GM12892 (cell line): ENCODE measurements at regions not wholly inside any gene's neighbourhood (a gene's known extent, or its start where the extent isn't known, plus 50 kb on each side); places are given as distances from the start of the nearest gene placed in this dataset.

Experiments used
- DNase-seq: peaks from one replicate; pipeline ENCODE4 v3.0.0; 2011; ENCODE audit not compliant: insufficient read length
- FAIRE-seq: peaks from 2 replicates; lab custom pipeline; 2011; peaks lifted over from hg19 to GRCh38; lab: Jason Lieb, UNC
- POLR2A ChIP-seq: IDR thresholded peaks from 2 replicates; pipeline ENCODE4 v1.6.1; 2011; ENCODE audit warnings: low read depth, low read length, control low read depth
- POLR2AphosphoS5 ChIP-seq: IDR thresholded peaks from 2 replicates; pipeline ENCODE4 v1.6.1; 2011; ENCODE audit warnings: low read depth, low read length, control low read depth
- TAF1 ChIP-seq: IDR thresholded peaks from 2 replicates; pipeline ENCODE4 v1.6.1; 2011; ENCODE audit warnings: low read depth, mild to moderate bottlenecking, control low read depth, low read length, borderline replicate concordance

GRCh38 chr6:44630125-44631028 lies 242.9 kb downstream of the CDC5L start:
- peak; percentile 28 for DNase-seq
- no peak for FAIRE-seq
- TF ChIP-seq POLR2A (no peak), POLR2AphosphoS5 (no peak), TAF1 (no peak)

- no peak for FAIRE-seq
- TF ChIP-seq POLR2AphosphoS5, result no peak
- TF ChIP-seq TAF1, result no peak
- TF ChIP-seq POLR2A, result no peak
Measured at GRCh38 chr6:44631968-44632367, 244.5 kb downstream of the CDC5L start.

GRCh38 chr6:44634321-44634720 lies 246.8 kb downstream of the CDC5L start:
- FAIRE-seq, result no peak
- DNase-seq, result no peak
- TF ChIP-seq TAF1 (no peak), POLR2A (no peak), POLR2AphosphoS5 (no peak)

More at GRCh38 chr6:44631968-44632367, 244.5 kb downstream of the CDC5L start:
- DNase-seq, result no peak

GRCh38 chr6:44635486-44635885 lies 248.0 kb downstream of the CDC5L start:
- TF ChIP-seq POLR2A, result no peak
- TF ChIP-seq POLR2AphosphoS5, result no peak
- TF ChIP-seq TAF1, result no peak
- no peak for FAIRE-seq
- no peak for DNase-seq

- FAIRE-seq, result no peak
- no peak for TF ChIP-seq TAF1
- TF ChIP-seq POLR2AphosphoS5, result no peak
- no peak for TF ChIP-seq POLR2A
Measured at GRCh38 chr6:44636561-44637248, 249.2 kb downstream of the CDC5L start.

GRCh38 chr6:44641344-44642031 lies 254.0 kb downstream of the CDC5L start:
- DNase-seq (no peak), FAIRE-seq (no peak)
- TF ChIP-seq POLR2AphosphoS5 (no peak), TAF1 (no peak), POLR2A (no peak)

More at GRCh38 chr6:44636561-44637248, 249.2 kb downstream of the CDC5L start:
- no peak for DNase-seq

- FAIRE-seq, result no peak
- no peak for DNase-seq
Measured at GRCh38 chr6:44642349-44642748, 254.8 kb downstream of the CDC5L start.

GRCh38 chr6:44642870-44643522 lies 255.5 kb downstream of the CDC5L start:
- DNase-seq (no peak), FAIRE-seq (no peak)
- TF ChIP-seq POLR2AphosphoS5 (no peak), POLR2A (no peak), TAF1 (no peak)

More at GRCh38 chr6:44642349-44642748, 254.8 kb downstream of the CDC5L start:
- TF ChIP-seq TAF1, result no peak
- TF ChIP-seq POLR2AphosphoS5, result no peak
- TF ChIP-seq POLR2A, result no peak

- no peak for TF ChIP-seq TAF1
- no peak for TF ChIP-seq POLR2AphosphoS5
- no peak for TF ChIP-seq POLR2A
- FAIRE-seq (no peak), DNase-seq (no peak)
Measured at GRCh38 chr6:44645276-44645675, 257.8 kb downstream of the CDC5L start.

- no peak for TF ChIP-seq TAF1
- TF ChIP-seq POLR2A, result no peak
- no peak for TF ChIP-seq POLR2AphosphoS5
- FAIRE-seq (no peak), DNase-seq (no peak)
Measured at GRCh38 chr6:44646355-44646754, 258.8 kb downstream of the CDC5L start.
